H9 (cell line): ENCODE measurements at regions not wholly inside any gene's neighbourhood (a gene's known extent, or its start where the extent isn't known, plus 50 kb on each side); places are given as distances from the start of the nearest gene placed in this dataset.

Experiments
- DNase-seq: peaks from one replicate; pipeline ENCODE4 v3.0.0-alpha.2; 2017
- H2AFZ ChIP-seq: one replicate; pipeline ENCODE4 v1.6.1; 2013; ENCODE audit warnings: mild to moderate bottlenecking, low read length, control low read depth, moderate library complexity
- H2AK5ac ChIP-seq: 2 replicates; pipeline ENCODE4 v1.6.1; 2013; ENCODE audit warnings: low read length, control low read depth, mixed read lengths; ENCODE audit not compliant: insufficient read length
- H2BK120ac ChIP-seq: one replicate; pipeline ENCODE4 v1.6.1; 2013; ENCODE audit warnings: low read depth, mild to moderate bottlenecking, low read length, control low read depth, inconsistent platforms; ENCODE audit not compliant: poor library complexity, severe bottlenecking
- H2BK12ac ChIP-seq: 2 replicates; pipeline ENCODE4 v1.6.1; 2013; ENCODE audit warnings: low read length, control low read depth, mixed read lengths, low read depth; ENCODE audit not compliant: insufficient read length
- H2BK15ac ChIP-seq: 2 replicates; pipeline ENCODE4 v1.6.1; 2013; ENCODE audit warnings: low read depth, low read length, control low read depth
- H2BK20ac ChIP-seq: one replicate; pipeline ENCODE4 v1.6.1; 2013; ENCODE audit warnings: low read depth, mild to moderate bottlenecking, low read length, control low read depth, inconsistent platforms; ENCODE audit not compliant: poor library complexity, severe bottlenecking
- H2BK5ac ChIP-seq: 2 replicates; pipeline ENCODE4 v1.6.1; 2013; ENCODE audit warnings: low read length, control low read depth, mixed read lengths; ENCODE audit not compliant: insufficient read length
- H3K14ac ChIP-seq: 2 replicates; pipeline ENCODE4 v1.6.1; 2013; ENCODE audit warnings: low read length, control low read depth; ENCODE audit not compliant: insufficient read depth
- H3K18ac ChIP-seq: 2 replicates; pipeline ENCODE4 v1.6.1; 2013; ENCODE audit warnings: low read depth, mild to moderate bottlenecking, mixed read lengths, low read length, control low read depth; ENCODE audit not compliant: insufficient read length
- H3K23ac ChIP-seq: 2 replicates; pipeline ENCODE4 v1.6.1; 2013; ENCODE audit warnings: low read length, control low read depth, mixed read lengths, low read depth; ENCODE audit not compliant: insufficient read length
- H3K23me2 ChIP-seq: 2 replicates; pipeline ENCODE4 v1.6.1; 2013; ENCODE audit warnings: low read depth, mild to moderate bottlenecking, mixed read lengths, low read length, control low read depth; ENCODE audit not compliant: insufficient read length, poor library complexity, severe bottlenecking
- H3K27ac ChIP-seq: 2 replicates; pipeline ENCODE4 v1.5.1; 2013; ENCODE audit warnings: low read length, control low read depth, mixed read lengths, low read depth; ENCODE audit not compliant: insufficient read length
- H3K27me3 ChIP-seq: 2 replicates; pipeline ENCODE4 v1.6.1; 2013; ENCODE audit warnings: low read length, control low read depth, inconsistent platforms; ENCODE audit not compliant: insufficient read depth
- H3K4ac ChIP-seq: 2 replicates; pipeline ENCODE4 v1.6.1; 2013; ENCODE audit warnings: low read depth, mild to moderate bottlenecking, control low read depth, inconsistent platforms, low read length, moderate library complexity
- H3K4me1 ChIP-seq: 2 replicates; pipeline ENCODE4 v1.6.1; 2013; ENCODE audit warnings: low read length, control low read depth, inconsistent platforms; ENCODE audit not compliant: insufficient read depth
- H3K4me2 ChIP-seq: 2 replicates; pipeline ENCODE4 v1.6.1; 2013; ENCODE audit warnings: low read length, control low read depth, mixed read lengths; ENCODE audit not compliant: insufficient read length, insufficient read depth
- H3K56ac ChIP-seq: 2 replicates; pipeline ENCODE4 v1.6.1; 2013; ENCODE audit warnings: low read depth, mild to moderate bottlenecking, mixed read lengths, low read length, control low read depth; ENCODE audit not compliant: insufficient read length
- H3K79me1 ChIP-seq: 2 replicates; pipeline ENCODE4 v1.6.1; 2013; ENCODE audit warnings: low read depth, mild to moderate bottlenecking, moderate library complexity, low read length, control low read depth, inconsistent platforms; ENCODE audit not compliant: insufficient read depth, poor library complexity, severe bottlenecking
- H3K79me2 ChIP-seq: 2 replicates; pipeline ENCODE4 v1.6.1; 2013; ENCODE audit warnings: low read length, control low read depth, inconsistent platforms; ENCODE audit not compliant: insufficient read depth
- H3K9ac ChIP-seq: 2 replicates; pipeline ENCODE4 v1.6.1; 2013; ENCODE audit warnings: low read length, control low read depth, mixed read lengths; ENCODE audit not compliant: insufficient read length; ENCODE audit errors: extremely low read depth
- H3K9me3 ChIP-seq: one replicate; pipeline ENCODE4 v1.6.1; 2013; ENCODE audit warnings: low read depth, low read length, inconsistent platforms; ENCODE audit not compliant: control insufficient read depth
- H3T11ph ChIP-seq: one replicate; pipeline ENCODE4 v1.6.1; 2013; ENCODE audit warnings: mild to moderate bottlenecking, low read length, control low read depth, inconsistent platforms
- H4K20me1 ChIP-seq: one replicate; pipeline ENCODE4 v1.6.1; 2013; ENCODE audit not compliant: control insufficient read depth, insufficient read length, insufficient read depth
- H4K5ac ChIP-seq: 2 replicates; pipeline ENCODE4 v1.6.1; 2013; ENCODE audit warnings: low read depth, mild to moderate bottlenecking, mixed read lengths, low read length, control low read depth; ENCODE audit not compliant: insufficient read length
- H4K8ac ChIP-seq: replicated peaks from 2 replicates; pipeline ENCODE4 v1.6.1; 2013; ENCODE audit warnings: low read length, control low read depth, mixed read lengths, low read depth; ENCODE audit not compliant: insufficient read length
- H4K91ac ChIP-seq: 2 replicates; pipeline ENCODE4 v1.6.1; 2013; ENCODE audit warnings: low read depth, mild to moderate bottlenecking, moderate library complexity, mixed read lengths, low read length, control low read depth; ENCODE audit not compliant: insufficient read length
- H3K27ac Mint-ChIP-seq, 3 experiments: 2 replicates in 2 of 3; 3 replicates in 1 of 3; pipeline ENCODE4 v1.8.0; 2020 to 2021; ENCODE audit warnings: mixed read lengths in 3 of 3, mild to moderate bottlenecking in 1 of 3, moderate library complexity in 1 of 3
- H3K27me3 Mint-ChIP-seq: 2 replicates; pipeline ENCODE4 v1.8.0; 2021; ENCODE audit warnings: low read depth, mild to moderate bottlenecking, moderate library complexity, mixed read lengths
- H3K36me3 Mint-ChIP-seq, 3 experiments: 2 replicates in 2 of 3; 3 replicates in 1 of 3; pipeline ENCODE4 v1.8.0; 2020 to 2021; ENCODE audit warnings: low read depth in 3 of 3, mixed read lengths in 3 of 3; ENCODE audit not compliant: insufficient read depth in 1 of 3
- H3K4me1 Mint-ChIP-seq, 2 experiments: 2 replicates each; pipeline ENCODE4 v1.8.0; 2020; ENCODE audit warnings: mixed read lengths in 2 of 2
- H3K4me3 Mint-ChIP-seq, 2 experiments: 2 replicates in 1 of 2; 3 replicates in 1 of 2; pipeline ENCODE4 v1.8.0; 2020 to 2021; ENCODE audit warnings: mild to moderate bottlenecking in 2 of 2, mixed read lengths in 2 of 2, moderate library complexity in 1 of 2
- H3K9me3 Mint-ChIP-seq, 2 experiments: 2 replicates in 1 of 2; 3 replicates in 1 of 2; pipeline ENCODE4 v1.8.0; 2020; ENCODE audit warnings: mild to moderate bottlenecking in 2 of 2, mixed read lengths in 2 of 2, moderate library complexity in 1 of 2
- WGBS: extraction: QIAGEN DNeasy Blood & Tissue Kit; methylation state at CpG from one replicate; pipeline ENCODE4 v1.1.7; 2013; ENCODE audit warnings: missing lambda C conversion rate, low lambda C conversion rate, mixed read lengths; ENCODE audit not compliant: insufficient read length; ENCODE audit errors: extremely low coverage; 5-methylcytosine and 5-hydroxymethylcytosine counted together
- TF ChIP-seq, protein P1 (sequence below): fragments of 200-600 bp; sonication (generic); conservative IDR thresholded peaks from 3 replicates; pipeline ENCODE4 v1.8.0; 2021; ENCODE audit warnings: antibody characterized with exemption, mild to moderate bottlenecking

DNA sequence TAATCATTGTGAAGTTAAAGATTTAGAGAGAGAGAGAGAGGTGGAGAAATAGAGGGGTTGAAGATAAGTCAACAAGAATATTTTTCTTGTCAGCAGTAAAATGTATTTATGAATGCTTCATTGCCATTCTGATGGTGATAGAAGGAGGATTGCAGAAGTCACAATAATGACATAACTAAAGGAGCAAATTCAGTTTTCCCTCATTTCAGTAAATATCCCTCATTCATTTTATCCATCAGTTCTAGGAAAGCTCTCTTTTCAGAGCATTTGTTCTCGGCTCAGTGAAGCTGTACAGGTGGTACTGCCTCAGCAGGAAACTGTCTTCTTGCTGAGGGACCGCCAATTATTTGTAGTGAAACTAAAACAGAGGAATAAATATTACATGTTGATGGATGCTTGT lies 681.4 kb downstream of the CETN3 start:
- Histone ChIP-seq H3K4me1 (no peaks in the 10 kb centered on the region), H3K27ac (no peak overlapping the region), H3K9me3 (no peaks in the 10 kb centered on the region), H2BK12ac (no peak overlapping the region), H2AK5ac (no peak overlapping the region), H2AFZ (no peak overlapping the region), H3K79me1 (no peaks in the 10 kb centered on the region), H3K27me3 (no peaks in the 10 kb centered on the region), H3K4me2 (no peak overlapping the region), H3K4ac (no peak overlapping the region), H4K5ac (no peak overlapping the region), H2BK5ac (no peak overlapping the region), H2BK20ac (peak overlapping the region; percentile 45), H3K23me2 (no peaks in the 10 kb centered on the region), H3K79me2 (no peaks in the 10 kb centered on the region), H2BK15ac (no peak overlapping the region), H3K18ac (no peak overlapping the region), H4K20me1 (no peaks in the 10 kb centered on the region), H3K23ac (no peak overlapping the region), H3T11ph (no peak overlapping the region), H3K14ac (no peak overlapping the region), H3K9ac (no peak overlapping the region), H2BK120ac (no peak overlapping the region), H4K8ac (no peak overlapping the region), H4K91ac (no peak overlapping the region), H3K56ac (no peak overlapping the region)
- no peak overlapping the region for H3K4me3 Mint-ChIP-seq
- peaks cover 15 to 18% of the 10 kb centered on the region in 2 experiments for H3K4me1 Mint-ChIP-seq
- H3K27me3 Mint-ChIP-seq = no peaks in the 10 kb centered on the region
- TF ChIP-seq, protein P1, sequence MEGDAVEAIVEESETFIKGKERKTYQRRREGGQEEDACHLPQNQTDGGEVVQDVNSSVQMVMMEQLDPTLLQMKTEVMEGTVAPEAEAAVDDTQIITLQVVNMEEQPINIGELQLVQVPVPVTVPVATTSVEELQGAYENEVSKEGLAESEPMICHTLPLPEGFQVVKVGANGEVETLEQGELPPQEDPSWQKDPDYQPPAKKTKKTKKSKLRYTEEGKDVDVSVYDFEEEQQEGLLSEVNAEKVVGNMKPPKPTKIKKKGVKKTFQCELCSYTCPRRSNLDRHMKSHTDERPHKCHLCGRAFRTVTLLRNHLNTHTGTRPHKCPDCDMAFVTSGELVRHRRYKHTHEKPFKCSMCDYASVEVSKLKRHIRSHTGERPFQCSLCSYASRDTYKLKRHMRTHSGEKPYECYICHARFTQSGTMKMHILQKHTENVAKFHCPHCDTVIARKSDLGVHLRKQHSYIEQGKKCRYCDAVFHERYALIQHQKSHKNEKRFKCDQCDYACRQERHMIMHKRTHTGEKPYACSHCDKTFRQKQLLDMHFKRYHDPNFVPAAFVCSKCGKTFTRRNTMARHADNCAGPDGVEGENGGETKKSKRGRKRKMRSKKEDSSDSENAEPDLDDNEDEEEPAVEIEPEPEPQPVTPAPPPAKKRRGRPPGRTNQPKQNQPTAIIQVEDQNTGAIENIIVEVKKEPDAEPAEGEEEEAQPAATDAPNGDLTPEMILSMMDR = no peak
- WGBS = no CpG with 5 or more reads among the region's 2 CpGs
- no peaks in the 10 kb centered on the region for H3K36me3 Mint-ChIP-seq
- no peaks in the 10 kb centered on the region for H3K9me3 Mint-ChIP-seq
- peak overlapping the region in 1 of 3 experiments; percentile 12; a peak in 1 of 7 replicates for H3K27ac Mint-ChIP-seq
- no peak for DNase-seq
